ENCODE measurements at regions not wholly inside any gene's neighbourhood (a gene's known extent, or its start where the extent isn't known, plus 50 kb on each side); places are given as distances from the start of the nearest gene placed in this dataset.

- no peak for DNase-seq
These were observed 228.6 kb upstream of the PMEPA1 start for GRCh38 chr20:57938158-57939108.

GRCh38 chr20:57936636-57937385 is 227.0 kb upstream of the PMEPA1 start:
- DNase-seq = no peak

GRCh38 chr20:57934913-57935312 is 225.1 kb upstream of the PMEPA1 start:
- DNase-seq = no peak

- DNase-seq = no peak
These were observed 224.4 kb upstream of the PMEPA1 start for GRCh38 chr20:57934007-57934805.

- no peak for DNase-seq
These were observed 222.5 kb upstream of the PMEPA1 start for GRCh38 chr20:57932227-57932864.

GRCh38 chr20:57930351-57930750 is 220.5 kb upstream of the PMEPA1 start:
- DNase-seq = no peak

- DNase-seq = no peak
These were observed 218.6 kb upstream of the PMEPA1 start for GRCh38 chr20:57928181-57928967.

- no peak for DNase-seq
These were observed 217.6 kb upstream of the PMEPA1 start for GRCh38 chr20:57927376-57927775.

GRCh38 chr20:57922706-57923105 is 212.9 kb upstream of the PMEPA1 start:
- no peak for DNase-seq

GRCh38 chr20:57922083-57922482 is 212.3 kb upstream of the PMEPA1 start:
- DNase-seq = no peak

- DNase-seq = no peak
These were observed 211.9 kb upstream of the PMEPA1 start for GRCh38 chr20:57921676-57922075.

GRCh38 chr20:57920971-57921370 is 211.2 kb upstream of the PMEPA1 start:
- no peak for DNase-seq

- no peak for DNase-seq
These were observed 209.2 kb upstream of the PMEPA1 start for GRCh38 chr20:57919049-57919448.

- DNase-seq = no peak
These were observed 208.7 kb upstream of the PMEPA1 start for GRCh38 chr20:57918551-57918950.

GRCh38 chr20:57914205-57914604 is 204.4 kb upstream of the PMEPA1 start:
- DNase-seq = no peak

GRCh38 chr20:57913156-57913930 is 203.5 kb upstream of the PMEPA1 start:
- DNase-seq = no peak

GRCh38 chr20:57912227-57912582 is 202.4 kb upstream of the PMEPA1 start:
- DNase-seq = no peak

- DNase-seq = no peak
These were observed 201.9 kb upstream of the PMEPA1 start for GRCh38 chr20:57911512-57912226.

- no peak for DNase-seq
These were observed 200.9 kb upstream of the PMEPA1 start for GRCh38 chr20:57910716-57911115.

- no peak for DNase-seq
These were observed 200.0 kb upstream of the PMEPA1 start for GRCh38 chr20:57909763-57910331.
